ENCODE measurements at regions not wholly inside any gene's neighbourhood (a gene's known extent, or its start where the extent isn't known, plus 50 kb on each side); places are given as distances from the start of the nearest gene placed in this dataset.

DNA sequence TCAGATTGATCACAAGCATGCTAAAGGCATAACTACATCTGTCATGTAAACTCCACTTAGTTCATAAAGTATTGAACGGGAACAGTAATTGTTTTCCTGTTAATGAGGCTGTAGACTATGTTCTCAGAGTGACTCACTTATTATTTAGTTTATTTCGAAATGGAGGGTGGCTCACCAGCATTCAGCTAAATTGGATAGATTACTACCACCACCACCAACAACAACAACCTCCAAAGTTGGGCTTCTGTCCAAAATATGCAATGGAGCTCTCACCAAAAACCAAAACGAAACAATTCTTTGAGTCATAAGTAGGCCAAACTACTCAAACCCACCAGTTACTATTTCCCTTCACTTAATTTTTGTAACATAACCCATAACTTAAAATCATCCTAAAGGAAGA lies 127.9 kb upstream of the NRBF2 start:
- H3K36me3 ChIP-seq (replicated peaks in 1 of 2; ENCODE audit: control insufficient read depth in 1 of 2, insufficient read depth in 2 of 2, low read length in 2 of 2), result no peaks in the 10 kb centered on the region
- H3K79me2 ChIP-seq (ENCODE audit: insufficient read depth, low read length), result no peaks in the 10 kb centered on the region
- no peaks in the 10 kb centered on the region for H3K9me3 ChIP-seq (ENCODE audit: low read length)
- H3K4me3 ChIP-seq (replicated peaks in 1 of 3; ENCODE audit: insufficient read depth in 1 of 3, low read depth in 2 of 3, low read length in 3 of 3), result no peak overlapping the region
- ChIA-PET POLR2A (no interaction called here), CTCF (ENCODE audit: low intra/inter-chr PET ratio, low total read pairs) (no interaction called here)
- H3K9ac ChIP-seq (ENCODE audit: insufficient read depth, low read depth, low read length), result no peak overlapping the region
- FAIRE-seq (no peak), DNase-seq (ENCODE audit: low spot score) (no peak), ATAC-seq (no peak)
- 0% methylated on average over 3 of the region's 3 CpGs for WGBS (ENCODE audit: low lambda C conversion rate)
- intact Hi-C loops (cut with micrococcal nuclease; ENCODE audit: unreplicated experiment), result no loop called here
- no TSS peak for BruUV-seq (replicated peaks)
- no peaks in the 10 kb centered on the region; a peak in 1 of 5 replicates for H3K27me3 ChIP-seq (ENCODE audit: control insufficient read depth in 1 of 2, insufficient read depth in 2 of 2, low read length in 2 of 2)
- H3K27ac ChIP-seq (ENCODE audit: extremely low read length, insufficient read depth, low read length), result no peak overlapping the region
- TF ChIP-seq SMYD3 (CRISPR knock-in tag; IDR thresholded peaks at IDR 0.05) (no peak), ZNF260 (CRISPR knock-in tag; IDR thresholded peaks at IDR 0.05; ENCODE audit: borderline replicate concordance, low read depth) (no peak), ZNF510 (CRISPR knock-in tag; IDR thresholded peaks at IDR 0.05; ENCODE audit: low read depth) (no peak), ZBTB7A (CRISPR knock-in tag; IDR thresholded peaks at IDR 0.05) (no peak), SNAI1 (CRISPR knock-in tag; IDR thresholded peaks at IDR 0.05; ENCODE audit: borderline replicate concordance) (no peak), POGZ (CRISPR knock-in tag; IDR thresholded peaks at IDR 0.05) (no peak)
- TF ChIP-seq, protein P1, sequence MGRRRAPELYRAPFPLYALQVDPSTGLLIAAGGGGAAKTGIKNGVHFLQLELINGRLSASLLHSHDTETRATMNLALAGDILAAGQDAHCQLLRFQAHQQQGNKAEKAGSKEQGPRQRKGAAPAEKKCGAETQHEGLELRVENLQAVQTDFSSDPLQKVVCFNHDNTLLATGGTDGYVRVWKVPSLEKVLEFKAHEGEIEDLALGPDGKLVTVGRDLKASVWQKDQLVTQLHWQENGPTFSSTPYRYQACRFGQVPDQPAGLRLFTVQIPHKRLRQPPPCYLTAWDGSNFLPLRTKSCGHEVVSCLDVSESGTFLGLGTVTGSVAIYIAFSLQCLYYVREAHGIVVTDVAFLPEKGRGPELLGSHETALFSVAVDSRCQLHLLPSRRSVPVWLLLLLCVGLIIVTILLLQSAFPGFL (CRISPR knock-in tag; IDR thresholded peaks at IDR 0.05), result no peak
- TF ChIP-seq, protein P2, sequence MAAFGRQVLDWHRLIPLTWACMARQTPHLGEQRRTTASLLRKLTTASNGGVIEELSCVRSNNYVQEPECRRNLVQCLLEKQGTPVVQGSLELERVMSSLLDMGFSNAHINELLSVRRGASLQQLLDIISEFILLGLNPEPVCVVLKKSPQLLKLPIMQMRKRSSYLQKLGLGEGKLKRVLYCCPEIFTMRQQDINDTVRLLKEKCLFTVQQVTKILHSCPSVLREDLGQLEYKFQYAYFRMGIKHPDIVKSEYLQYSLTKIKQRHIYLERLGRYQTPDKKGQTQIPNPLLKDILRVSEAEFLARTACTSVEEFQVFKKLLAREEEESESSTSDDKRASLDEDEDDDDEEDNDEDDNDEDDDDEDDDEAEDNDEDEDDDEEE (CRISPR knock-in tag; IDR thresholded peaks at IDR 0.05), result no peak
- H3K4me2 ChIP-seq (ENCODE audit: low read depth, low read length), result no peak overlapping the region
- no peaks in the 10 kb centered on the region for H3K4me1 ChIP-seq (ENCODE audit: insufficient read depth, low read length)
- H2AFZ ChIP-seq (ENCODE audit: low read length), result no peak overlapping the region
- H4K20me1 ChIP-seq (ENCODE audit: insufficient read depth, low read length), result no peaks in the 10 kb centered on the region
- in situ Hi-C loops (cut with HindIII; ENCODE audit: extremely low pct_ligation_motif_present, low pct_unique_long_range_greater_than_20kb), result no loop called here
